ENCODE measurements at regions not wholly inside any gene's neighbourhood (a gene's known extent, or its start where the extent isn't known, plus 50 kb on each side); places are given as distances from the start of the nearest gene placed in this dataset.

- Histone ChIP-seq H3K4me3 (ENCODE audit: insufficient read depth, low read depth, low read length) (no peak overlapping the region), H3K36me3 (replicated peaks; ENCODE audit: control insufficient read depth, insufficient read depth, low read length) (no peaks in the 10 kb centered on the region), H3K27me3 (ENCODE audit: control insufficient read depth, insufficient read depth, low read length) (no peaks in the 10 kb centered on the region)
- no peak for DNase-seq
Observed at GRCh38 chr22:27152883-27153282, 495.5 kb downstream of the MIAT start.

GRCh38 chr22:27153386-27153785, 496.0 kb downstream of the MIAT start:
- H3K36me3 ChIP-seq (replicated peaks; ENCODE audit: control insufficient read depth, insufficient read depth, low read length) = no peaks in the 10 kb centered on the region
- H3K4me3 ChIP-seq (ENCODE audit: insufficient read depth, low read depth, low read length) = no peak overlapping the region
- H3K27me3 ChIP-seq (ENCODE audit: control insufficient read depth, insufficient read depth, low read length) = no peaks in the 10 kb centered on the region
- DNase-seq = no peak

- DNase-seq = no peak
- Histone ChIP-seq H3K36me3 (replicated peaks; ENCODE audit: control insufficient read depth, insufficient read depth, low read length) (no peaks in the 10 kb centered on the region), H3K4me3 (ENCODE audit: insufficient read depth, low read depth, low read length) (no peak overlapping the region), H3K27me3 (ENCODE audit: control insufficient read depth, insufficient read depth, low read length) (no peaks in the 10 kb centered on the region)
Observed at GRCh38 chr22:27154717-27155116, 497.3 kb downstream of the MIAT start.

GRCh38 chr22:27156821-27157489, 499.6 kb downstream of the MIAT start:
- DNase-seq = no peak
- Histone ChIP-seq H3K27me3 (ENCODE audit: control insufficient read depth, insufficient read depth, low read length) (no peaks in the 10 kb centered on the region), H3K36me3 (replicated peaks; ENCODE audit: control insufficient read depth, insufficient read depth, low read length) (no peaks in the 10 kb centered on the region), H3K4me3 (ENCODE audit: insufficient read depth, low read depth, low read length) (no peak overlapping the region)

- Histone ChIP-seq H3K27me3 (ENCODE audit: control insufficient read depth, insufficient read depth, low read length) (peaks cover 2% of the 10 kb centered on the region; the same call in 1 of the 2 replicates), H3K4me3 (ENCODE audit: insufficient read depth, low read depth, low read length) (no peak overlapping the region), H3K36me3 (replicated peaks; ENCODE audit: control insufficient read depth, insufficient read depth, low read length) (no peaks in the 10 kb centered on the region)
- no peak for DNase-seq
Observed at GRCh38 chr22:27157666-27158370, 500.4 kb downstream of the MIAT start.

- H3K4me3 ChIP-seq (ENCODE audit: insufficient read depth, low read depth, low read length) = no peak overlapping the region
- DNase-seq = no peak
- peaks cover 2% of the 10 kb centered on the region; the same call in 1 of the 2 replicates for H3K27me3 ChIP-seq (ENCODE audit: control insufficient read depth, insufficient read depth, low read length)
- H3K36me3 ChIP-seq (replicated peaks; ENCODE audit: control insufficient read depth, insufficient read depth, low read length) = no peaks in the 10 kb centered on the region
Observed at GRCh38 chr22:27159016-27159415, 501.6 kb downstream of the MIAT start.

- peaks cover 2% of the 10 kb centered on the region; the same call in 1 of the 2 replicates for H3K27me3 ChIP-seq (ENCODE audit: control insufficient read depth, insufficient read depth, low read length)
- no peak for DNase-seq
- H3K36me3 ChIP-seq (replicated peaks; ENCODE audit: control insufficient read depth, insufficient read depth, low read length) = no peaks in the 10 kb centered on the region
- no peak overlapping the region for H3K4me3 ChIP-seq (ENCODE audit: insufficient read depth, low read depth, low read length)
Observed at GRCh38 chr22:27159716-27160295, 502.4 kb downstream of the MIAT start.

GRCh38 chr22:27163162-27164137, 506.1 kb downstream of the MIAT start:
- peaks cover 2% of the 10 kb centered on the region; the same call in 1 of the 2 replicates for H3K27me3 ChIP-seq (ENCODE audit: control insufficient read depth, insufficient read depth, low read length)

GRCh38 chr22:27164781-27165503, 507.6 kb downstream of the MIAT start:
- peaks cover 2% of the 10 kb centered on the region; the same call in 1 of the 2 replicates for H3K27me3 ChIP-seq (ENCODE audit: control insufficient read depth, insufficient read depth, low read length)
- no peaks in the 10 kb centered on the region for H3K36me3 ChIP-seq (replicated peaks; ENCODE audit: control insufficient read depth, insufficient read depth, low read length)
- no peak for DNase-seq
- H3K4me3 ChIP-seq (ENCODE audit: insufficient read depth, low read depth, low read length) = no peak overlapping the region

More at GRCh38 chr22:27163162-27164137, 506.1 kb downstream of the MIAT start:
- DNase-seq = no peak
- Histone ChIP-seq H3K36me3 (replicated peaks; ENCODE audit: control insufficient read depth, insufficient read depth, low read length) (no peaks in the 10 kb centered on the region), H3K4me3 (ENCODE audit: insufficient read depth, low read depth, low read length) (no peak overlapping the region)

GRCh38 chr22:27168681-27169080, 511.3 kb downstream of the MIAT start:
- H3K36me3 ChIP-seq (replicated peaks; ENCODE audit: control insufficient read depth, insufficient read depth, low read length) = no peaks in the 10 kb centered on the region
- no peak for DNase-seq
- H3K27me3 ChIP-seq (ENCODE audit: control insufficient read depth, insufficient read depth, low read length) = no peaks in the 10 kb centered on the region
- no peak overlapping the region for H3K4me3 ChIP-seq (ENCODE audit: insufficient read depth, low read depth, low read length)

- no peaks in the 10 kb centered on the region for H3K27me3 ChIP-seq (ENCODE audit: control insufficient read depth, insufficient read depth, low read length)
- no peak for DNase-seq
- no peak overlapping the region for H3K4me3 ChIP-seq (ENCODE audit: insufficient read depth, low read depth, low read length)
- no peaks in the 10 kb centered on the region for H3K36me3 ChIP-seq (replicated peaks; ENCODE audit: control insufficient read depth, insufficient read depth, low read length)
Observed at GRCh38 chr22:27170491-27170890, 513.1 kb downstream of the MIAT start.

GRCh38 chr22:27171212-27171611, 513.8 kb downstream of the MIAT start:
- H3K36me3 ChIP-seq (replicated peaks; ENCODE audit: control insufficient read depth, insufficient read depth, low read length) = no peaks in the 10 kb centered on the region
- no peak overlapping the region for H3K4me3 ChIP-seq (ENCODE audit: insufficient read depth, low read depth, low read length)
- no peaks in the 10 kb centered on the region for H3K27me3 ChIP-seq (ENCODE audit: control insufficient read depth, insufficient read depth, low read length)
- no peak for DNase-seq

- no peaks in the 10 kb centered on the region for H3K36me3 ChIP-seq (replicated peaks; ENCODE audit: control insufficient read depth, insufficient read depth, low read length)
- H3K4me3 ChIP-seq (ENCODE audit: insufficient read depth, low read depth, low read length) = no peak overlapping the region
- no peaks in the 10 kb centered on the region for H3K27me3 ChIP-seq (ENCODE audit: control insufficient read depth, insufficient read depth, low read length)
- no peak for DNase-seq
Observed at GRCh38 chr22:27173530-27173929, 516.1 kb downstream of the MIAT start.

All from H7 (cell line).